HG02678 (cell line): ENCODE measurements at regions not wholly inside any gene's neighbourhood (a gene's known extent, or its start where the extent isn't known, plus 50 kb on each side); places are given as distances from the start of the nearest gene placed in this dataset.
A peak's percentile ranks its signal among the peaks of the same experiment; 100 is the strongest.
"Not testable (repeated sequence)": the region's sequence is repeated elsewhere in the genome, so short reads cannot be mapped to it uniquely, and the experiment has no call there.

Experiments
- ATAC-seq: cut with Tn5 transposase; IDR thresholded peaks from one replicate; pipeline ENCODE4 v1.9.1; 2021; ENCODE audit warnings: mild to moderate bottlenecking, moderate library complexity; ENCODE audit not compliant: unreplicated experiment

- ATAC-seq, result no peak
Observed at GRCh38 chr5:124796495-124796894, 50.1 kb upstream of the ZNF608 start.

DNA sequence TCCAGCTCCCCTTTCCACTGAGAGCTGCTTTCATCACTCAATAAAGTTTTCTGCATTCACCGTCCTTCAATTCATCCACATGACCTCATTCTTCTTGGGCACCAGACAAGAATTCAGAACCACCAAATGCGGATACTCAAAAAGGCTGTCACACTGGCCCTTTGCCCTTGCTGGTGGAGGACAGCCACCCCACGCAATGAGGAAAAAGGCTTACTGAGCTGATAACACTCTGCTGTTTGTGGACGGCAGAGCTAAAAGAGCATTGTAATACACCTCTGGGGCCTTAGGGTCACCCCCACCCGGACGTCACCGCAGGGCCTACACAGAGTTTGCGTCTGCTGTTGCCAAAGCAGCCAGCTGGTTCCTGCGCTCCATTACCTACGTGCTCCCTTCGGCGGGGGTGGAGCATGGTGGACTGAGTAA lies 51.2 kb upstream of the ZNF608 start:
- ATAC-seq, result no peak

GRCh38 chr5:124798890-124799289 lies 52.5 kb upstream of the ZNF608 start:
- ATAC-seq, result no peak

GRCh38 chr5:124801551-124801950 lies 55.1 kb upstream of the ZNF608 start:
- ATAC-seq, result no peak

DNA sequence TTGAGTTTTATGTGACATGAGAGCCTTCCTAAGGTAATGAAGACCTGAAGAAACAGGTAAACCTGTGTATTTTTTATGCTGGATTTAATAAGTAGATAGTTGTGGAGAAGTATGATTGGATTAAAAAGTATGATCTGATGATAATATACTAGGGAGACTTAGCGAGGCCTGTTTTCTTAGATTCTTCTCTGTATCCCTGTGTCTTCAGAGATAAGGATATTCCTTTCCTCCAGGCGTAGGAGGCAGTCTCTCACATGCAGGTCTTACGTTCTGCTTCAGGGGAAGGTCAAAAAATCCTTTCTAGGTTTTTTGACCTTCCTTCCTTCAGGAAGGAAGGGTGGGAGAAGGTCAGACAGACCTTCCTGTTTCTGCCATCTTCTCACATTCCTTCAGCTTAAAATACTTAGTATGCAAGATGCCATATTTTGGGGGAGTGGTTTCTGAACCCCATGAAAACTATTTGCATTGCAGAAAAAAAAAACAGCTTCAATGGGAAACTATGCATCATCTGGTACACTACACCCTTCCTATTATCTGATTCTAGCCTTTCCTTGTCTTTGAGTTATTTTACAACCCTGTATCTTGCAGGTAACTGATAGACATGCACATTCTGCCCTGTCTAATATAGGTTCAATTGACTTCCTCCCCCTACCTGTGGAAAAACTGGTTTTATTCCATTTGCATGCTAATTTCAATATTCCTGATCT lies 57.3 kb upstream of the ZNF608 start:
- ATAC-seq, result no peak

GRCh38 chr5:124806026-124806372 lies 59.6 kb upstream of the ZNF608 start:
- no peak for ATAC-seq

DNA sequence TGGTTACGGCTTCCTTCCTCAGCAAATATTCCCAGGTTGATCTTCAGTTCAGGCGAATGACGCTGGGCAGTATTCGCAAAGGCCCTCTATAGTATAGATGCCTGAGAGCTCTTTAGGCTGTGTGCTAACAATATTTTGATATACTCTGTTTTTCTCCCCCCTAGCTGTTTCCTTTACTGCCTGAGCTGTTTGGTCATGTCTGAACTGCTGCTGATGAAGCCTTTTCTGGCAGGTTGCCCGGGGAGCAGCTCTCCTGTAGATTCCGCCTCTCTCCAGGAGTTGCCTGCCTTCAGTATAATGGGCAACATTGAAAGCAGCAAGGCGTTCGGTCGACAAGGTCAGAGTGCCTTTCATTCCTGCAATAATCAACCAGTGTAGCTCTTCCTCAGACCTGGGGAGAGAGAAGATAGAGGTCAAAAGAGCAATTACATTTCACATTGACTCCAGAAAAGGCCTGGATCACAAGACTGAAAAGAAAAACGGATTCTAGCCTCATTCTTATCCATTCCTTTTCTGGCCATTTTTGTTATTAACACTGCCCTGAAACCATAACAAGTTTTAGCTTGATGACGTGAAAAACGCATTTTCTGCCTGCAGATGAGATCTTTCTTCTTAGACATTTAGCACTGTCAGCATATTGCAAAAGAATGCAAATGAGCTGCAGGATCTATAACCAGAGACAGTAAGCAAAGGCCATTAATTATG lies 60.1 kb upstream of the ZNF608 start:
- ATAC-seq, result no peak

GRCh38 chr5:124808842-124809268 lies 62.4 kb upstream of the ZNF608 start:
- no peak for ATAC-seq

- no peak for ATAC-seq
Observed at GRCh38 chr5:124810396-124811006, 64.1 kb upstream of the ZNF608 start.

DNA sequence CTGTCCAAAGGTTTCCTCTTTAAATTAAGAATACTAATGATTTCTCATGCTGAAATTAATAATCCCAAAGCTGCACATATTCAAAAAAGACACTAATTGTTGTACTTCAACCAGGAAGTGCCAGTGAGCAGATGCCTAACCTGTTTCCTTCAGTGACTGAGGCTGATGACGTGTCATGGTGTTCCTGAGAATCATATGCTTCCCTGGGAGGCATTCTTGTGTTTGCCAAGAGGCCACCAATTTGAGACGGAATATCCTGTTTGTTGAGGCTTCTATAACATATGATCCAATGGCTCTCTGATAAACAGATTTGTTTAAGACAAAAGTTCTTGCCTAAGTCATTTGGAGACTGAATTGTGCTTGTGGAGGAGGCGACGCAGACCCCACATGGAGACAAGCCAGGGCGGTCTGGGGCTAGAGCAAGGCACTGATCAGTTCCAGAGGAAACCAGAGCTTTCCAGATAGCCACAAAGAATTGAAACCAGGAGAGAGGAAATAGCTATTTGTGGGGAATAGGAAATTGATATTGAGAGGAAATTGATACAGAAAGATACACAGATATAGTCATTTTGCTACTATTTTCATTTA lies 66.4 kb upstream of the ZNF608 start:
- ATAC-seq, result no peak

- ATAC-seq, result no peak
Observed at GRCh38 chr5:124816381-124816780, 69.9 kb upstream of the ZNF608 start.

DNA sequence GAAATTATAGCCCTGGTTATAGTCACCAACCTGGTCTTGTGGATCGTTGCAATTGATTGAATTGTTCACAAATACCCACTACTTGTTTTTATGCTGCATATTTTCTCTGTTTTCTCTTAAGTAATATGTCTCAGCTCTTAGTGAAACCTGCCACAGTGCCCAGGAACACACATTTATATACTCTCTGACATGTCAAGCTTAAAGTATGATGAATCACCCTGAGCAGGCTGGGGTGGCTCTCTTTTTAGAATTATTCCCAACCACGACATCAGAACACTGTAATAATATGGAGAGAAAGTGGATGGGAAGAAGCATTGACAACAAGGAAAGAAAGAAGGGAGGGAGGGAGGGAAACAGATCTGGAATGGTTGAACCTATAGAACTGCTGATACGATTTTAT lies 72.8 kb upstream of the ZNF608 start:
- no peak for ATAC-seq

GRCh38 chr5:124822647-124823046 lies 76.2 kb upstream of the ZNF608 start:
- no peak for ATAC-seq

DNA sequence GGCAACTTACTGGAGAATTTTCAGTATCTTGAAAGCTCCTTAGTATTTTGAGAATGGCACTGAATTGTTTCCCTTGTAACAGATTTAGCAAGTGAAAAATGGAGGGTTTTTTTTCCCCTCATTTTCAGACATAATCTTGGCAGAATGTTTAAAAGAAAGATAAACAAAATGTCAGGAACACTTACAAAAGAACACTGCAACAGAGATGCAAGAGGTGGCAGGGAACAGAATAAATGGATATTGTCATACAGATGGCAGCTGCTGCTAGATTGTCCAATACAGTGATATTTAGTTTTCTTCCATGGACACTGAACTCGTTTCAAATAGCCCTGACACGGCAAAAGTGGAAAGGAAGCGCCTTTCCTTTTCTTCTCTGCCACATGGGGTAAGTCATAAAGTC lies 76.9 kb upstream of the ZNF608 start:
- no peak for ATAC-seq

GRCh38 chr5:124824637-124825158 lies 78.3 kb upstream of the ZNF608 start:
- no peak for ATAC-seq

GRCh38 chr5:124825250-124825982 lies 79.0 kb upstream of the ZNF608 start:
- peak; percentile 85 for ATAC-seq

DNA sequence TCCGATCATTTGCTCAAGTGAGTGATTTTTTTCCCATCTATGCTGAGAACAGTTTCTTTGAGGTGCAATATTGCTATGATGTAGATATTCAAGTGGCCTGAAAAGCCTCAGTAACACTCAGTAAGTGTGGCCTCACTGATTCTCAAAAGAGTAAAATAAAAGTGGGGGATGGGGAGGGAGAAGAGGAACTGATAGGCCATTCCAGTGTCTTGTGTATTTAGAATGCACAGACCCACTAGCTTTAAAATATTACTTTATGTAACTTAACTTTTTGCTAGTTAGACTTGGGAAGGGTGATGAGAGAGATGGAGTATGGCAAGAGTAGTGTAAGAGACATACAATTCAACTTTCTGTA lies 79.5 kb upstream of the ZNF608 start:
- ATAC-seq, result no peak

DNA sequence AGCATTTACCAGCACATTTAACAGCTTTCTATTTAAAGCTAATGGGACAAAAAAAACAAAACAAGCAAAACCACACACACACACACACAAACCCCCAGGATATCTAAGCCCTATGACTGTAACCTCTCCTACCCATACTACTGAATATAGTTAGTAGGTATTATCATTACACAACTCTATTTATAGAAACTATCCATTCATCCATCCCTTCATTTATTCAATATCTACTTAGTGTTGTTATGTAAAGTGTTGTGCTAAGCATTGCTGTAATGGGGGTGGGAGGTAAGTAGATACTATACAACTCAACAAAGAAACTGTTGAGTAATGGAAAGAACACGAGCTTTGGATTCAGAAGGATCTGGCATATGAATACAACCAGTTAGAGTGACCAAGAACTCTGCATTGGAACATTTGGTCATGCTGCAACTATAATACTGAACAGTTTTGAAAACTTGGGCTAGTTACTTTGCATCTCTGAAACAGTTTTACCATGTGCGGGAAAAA lies 82.3 kb upstream of the ZNF608 start:
- no peak for ATAC-seq

DNA sequence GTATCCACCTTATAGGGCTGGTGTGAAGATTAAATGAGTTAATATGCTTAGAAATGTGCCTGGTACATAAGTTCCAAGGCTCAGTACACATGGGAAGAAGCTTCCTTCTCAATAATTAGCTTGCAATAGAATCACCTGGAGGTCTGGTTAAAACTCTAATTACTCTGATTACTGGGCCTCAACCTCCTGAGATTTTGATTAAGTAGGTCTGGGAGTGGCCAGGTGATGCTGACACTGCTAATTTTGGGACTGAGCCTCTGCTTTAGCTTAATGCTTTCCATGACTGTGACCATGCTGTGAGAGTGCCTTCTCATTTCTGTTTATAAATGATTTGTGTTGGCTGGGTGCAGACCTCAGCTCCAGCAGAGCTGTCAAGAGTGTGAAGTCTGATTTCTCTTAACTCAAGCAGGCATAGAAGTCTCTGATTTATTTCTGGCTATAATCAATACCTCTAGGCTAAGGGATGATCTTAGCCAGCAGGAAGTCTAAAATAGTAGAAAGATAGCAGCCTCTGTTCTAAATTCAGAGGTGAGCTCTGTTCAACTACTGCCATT lies 85.3 kb upstream of the ZNF608 start:
- no peak for ATAC-seq

GRCh38 chr5:124832510-124832909 lies 86.1 kb upstream of the ZNF608 start:
- ATAC-seq, result no peak

- not testable (repeated sequence) for ATAC-seq
Observed at GRCh38 chr5:124836314-124836713, 89.9 kb upstream of the ZNF608 start.
